ENCODE measurements at regions not wholly inside any gene's neighbourhood (a gene's known extent, or its start where the extent isn't known, plus 50 kb on each side); places are given as distances from the start of the nearest gene placed in this dataset.
A peak's percentile ranks its signal among the peaks of the same experiment; 100 is the strongest.
"Not testable (repeated sequence)": the region's sequence is repeated elsewhere in the genome, so short reads cannot be mapped to it uniquely, and the experiment has no call there.

- TF ChIP-seq ESRRA (IDR thresholded peaks at IDR 0.05; ENCODE audit: borderline replicate concordance, low read depth) (peak; percentile 45; the same call in 1 of the 2 replicates), NR2C2 (CRISPR knock-in tag; IDR thresholded peaks at IDR 0.05) (0 out of 2 replicates have a peak, but pooled peaks have one; percentile 9), NR2C2 (tag; IDR thresholded peaks at IDR 0.05) (0 out of 2 replicates have a peak, but pooled peaks have one; percentile 46), KDM1A (IDR thresholded peaks at IDR 0.05) (peak; percentile 34 to 36; a peak in 2 of 4 replicates), MAFK (IDR thresholded peaks at IDR 0.05; ENCODE audit: low read length) (peak; percentile 49), C11orf30 (IDR thresholded peaks at IDR 0.05; ENCODE audit: low read depth) (peak; percentile 84), ZNF263 (CRISPR knock-in tag; IDR thresholded peaks at IDR 0.05; ENCODE audit: borderline replicate concordance) (peak; percentile 87), NFRKB (IDR thresholded peaks at IDR 0.05; ENCODE audit: low read depth) (peak; percentile 86; the same call in 1 of the 2 replicates), ZFX (CRISPR knock-in tag; IDR thresholded peaks at IDR 0.05) (0 out of 2 replicates have a peak, but pooled peaks have one; percentile 28), NFE2 (IDR thresholded peaks at IDR 0.05; ENCODE audit: low read depth) (peak; percentile 73), ZNF445 (CRISPR knock-in tag; IDR thresholded peaks at IDR 0.05; ENCODE audit: low read depth) (0 out of 2 replicates have a peak, but pooled peaks have one; percentile 24), SMAD4 (CRISPR knock-in tag; conservative IDR thresholded peaks at IDR 0.05) (peak; percentile 90), MBD2 (IDR thresholded peaks at IDR 0.05; ENCODE audit: borderline replicate concordance, low read depth) (peak; percentile 54; the same call in 1 of the 2 replicates), NCOR1 (IDR thresholded peaks at IDR 0.05) (peak; percentile 89), ZNF143 (CRISPR knock-in tag; IDR thresholded peaks at IDR 0.05) (peak; percentile 61; the same call in 1 of the 2 replicates), RNF2 (IDR thresholded peaks at IDR 0.05) (peak; percentile 58; the same call in 1 of the 2 replicates)
- TF ChIP-seq, protein P1, sequence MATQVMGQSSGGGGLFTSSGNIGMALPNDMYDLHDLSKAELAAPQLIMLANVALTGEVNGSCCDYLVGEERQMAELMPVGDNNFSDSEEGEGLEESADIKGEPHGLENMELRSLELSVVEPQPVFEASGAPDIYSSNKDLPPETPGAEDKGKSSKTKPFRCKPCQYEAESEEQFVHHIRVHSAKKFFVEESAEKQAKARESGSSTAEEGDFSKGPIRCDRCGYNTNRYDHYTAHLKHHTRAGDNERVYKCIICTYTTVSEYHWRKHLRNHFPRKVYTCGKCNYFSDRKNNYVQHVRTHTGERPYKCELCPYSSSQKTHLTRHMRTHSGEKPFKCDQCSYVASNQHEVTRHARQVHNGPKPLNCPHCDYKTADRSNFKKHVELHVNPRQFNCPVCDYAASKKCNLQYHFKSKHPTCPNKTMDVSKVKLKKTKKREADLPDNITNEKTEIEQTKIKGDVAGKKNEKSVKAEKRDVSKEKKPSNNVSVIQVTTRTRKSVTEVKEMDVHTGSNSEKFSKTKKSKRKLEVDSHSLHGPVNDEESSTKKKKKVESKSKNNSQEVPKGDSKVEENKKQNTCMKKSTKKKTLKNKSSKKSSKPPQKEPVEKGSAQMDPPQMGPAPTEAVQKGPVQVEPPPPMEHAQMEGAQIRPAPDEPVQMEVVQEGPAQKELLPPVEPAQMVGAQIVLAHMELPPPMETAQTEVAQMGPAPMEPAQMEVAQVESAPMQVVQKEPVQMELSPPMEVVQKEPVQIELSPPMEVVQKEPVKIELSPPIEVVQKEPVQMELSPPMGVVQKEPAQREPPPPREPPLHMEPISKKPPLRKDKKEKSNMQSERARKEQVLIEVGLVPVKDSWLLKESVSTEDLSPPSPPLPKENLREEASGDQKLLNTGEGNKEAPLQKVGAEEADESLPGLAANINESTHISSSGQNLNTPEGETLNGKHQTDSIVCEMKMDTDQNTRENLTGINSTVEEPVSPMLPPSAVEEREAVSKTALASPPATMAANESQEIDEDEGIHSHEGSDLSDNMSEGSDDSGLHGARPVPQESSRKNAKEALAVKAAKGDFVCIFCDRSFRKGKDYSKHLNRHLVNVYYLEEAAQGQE (IDR thresholded peaks at IDR 0.05; ENCODE audit: borderline replicate concordance) = peak; percentile 46; the same call in 1 of the 2 replicates
- TF ChIP-seq, protein P1 (CRISPR knock-in tag; IDR thresholded peaks at IDR 0.05; ENCODE audit: low read depth) = not testable (repeated sequence)
- TF ChIP-seq, protein P2, sequence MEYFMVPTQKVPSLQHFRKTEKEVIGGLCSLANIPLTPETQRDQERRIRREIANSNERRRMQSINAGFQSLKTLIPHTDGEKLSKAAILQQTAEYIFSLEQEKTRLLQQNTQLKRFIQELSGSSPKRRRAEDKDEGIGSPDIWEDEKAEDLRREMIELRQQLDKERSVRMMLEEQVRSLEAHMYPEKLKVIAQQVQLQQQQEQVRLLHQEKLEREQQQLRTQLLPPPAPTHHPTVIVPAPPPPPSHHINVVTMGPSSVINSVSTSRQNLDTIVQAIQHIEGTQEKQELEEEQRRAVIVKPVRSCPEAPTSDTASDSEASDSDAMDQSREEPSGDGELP (CRISPR knock-in tag; IDR thresholded peaks at IDR 0.05; ENCODE audit: borderline replicate concordance) = peak; percentile 72; the same call in 1 of the 2 replicates
- TF ChIP-seq, protein P3, sequence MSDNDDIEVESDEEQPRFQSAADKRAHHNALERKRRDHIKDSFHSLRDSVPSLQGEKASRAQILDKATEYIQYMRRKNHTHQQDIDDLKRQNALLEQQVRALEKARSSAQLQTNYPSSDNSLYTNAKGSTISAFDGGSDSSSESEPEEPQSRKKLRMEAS (CRISPR knock-in tag; IDR thresholded peaks at IDR 0.05) = peak; percentile 67
These were observed 74.1 kb upstream of the METTL9 start (continued) for GRCh38 chr16:21525029-21525895.
